ENCODE measurements at regions not wholly inside any gene's neighbourhood (a gene's known extent, or its start where the extent isn't known, plus 50 kb on each side); places are given as distances from the start of the nearest gene placed in this dataset.

GRCh38 chr3:18098960-18099587 is 326.1 kb downstream of the SATB1 start:
- TF ChIP-seq POLR2A (IDR thresholded peaks at IDR 0.05) (no peak), EP300 (IDR thresholded peaks at IDR 0.05; ENCODE audit: low read depth) (no peak), CTCF (IDR thresholded peaks at IDR 0.05) (no peak), POLR2AphosphoS5 (IDR thresholded peaks at IDR 0.05) (no peak)
- in situ Hi-C loops (cut with MboI; ENCODE audit: low pct_ligation_motif_present in 1 of 4, low pct_unique_long_range_greater_than_20kb in 1 of 4, low sequenced_read_pairs in 3 of 4) (no loop called here), intact Hi-C loops (cut with DNase I; ENCODE audit: low total_unique reads) (no loop called here)
- Histone ChIP-seq H3K36me3 (no peaks in the 10 kb centered on the region), H3K9me3 (no peaks in the 10 kb centered on the region), H3K4me3 (no peak overlapping the region), H3K27ac (no peak overlapping the region), H3K4me1 (no peaks in the 10 kb centered on the region), H3K27me3 (no peaks in the 10 kb centered on the region)
- no peak for DNase-seq
- WGBS, 2 donors (ENCODE audit: low coverage in 1 of 2), result 77 to 90% methylated on average over 2 to 6 of the region's 6 CpGs

- in situ Hi-C loops (cut with MboI; ENCODE audit: low pct_ligation_motif_present in 1 of 4, low pct_unique_long_range_greater_than_20kb in 1 of 4, low sequenced_read_pairs in 3 of 4) (no loop called here), intact Hi-C loops (cut with DNase I; ENCODE audit: low total_unique reads) (no loop called here)
- DNase-seq, result no peak
- no peak overlapping the region for H3K4me3 ChIP-seq
- no peak overlapping the region for H3K27ac ChIP-seq
- TF ChIP-seq POLR2AphosphoS5 (IDR thresholded peaks at IDR 0.05), result no peak
- TF ChIP-seq EP300 (IDR thresholded peaks at IDR 0.05; ENCODE audit: low read depth), result no peak
- TF ChIP-seq CTCF (IDR thresholded peaks at IDR 0.05), result no peak
- no peak for TF ChIP-seq POLR2A (IDR thresholded peaks at IDR 0.05)
- H3K4me1 ChIP-seq, result no peaks in the 10 kb centered on the region
- no peaks in the 10 kb centered on the region for H3K9me3 ChIP-seq
- WGBS, 2 donors (ENCODE audit: low coverage in 1 of 2), result 75 to 90% methylated on average over 3 of the region's 3 CpGs
- no peaks in the 10 kb centered on the region for H3K36me3 ChIP-seq
- H3K27me3 ChIP-seq, result no peaks in the 10 kb centered on the region
Measured at GRCh38 chr3:18097989-18098388, 327.1 kb downstream of the SATB1 start.

GRCh38 chr3:18097473-18097872 is 327.7 kb downstream of the SATB1 start:
- intact Hi-C loops (cut with DNase I; ENCODE audit: low total_unique reads), result no loop called here
- Histone ChIP-seq H3K9me3 (no peaks in the 10 kb centered on the region), H3K36me3 (no peaks in the 10 kb centered on the region), H3K4me3 (no peak overlapping the region), H3K27ac (no peak overlapping the region), H3K27me3 (no peaks in the 10 kb centered on the region), H3K4me1 (no peaks in the 10 kb centered on the region)
- 78 to 83% methylated on average over 2 to 3 of the region's 3 CpGs for WGBS, 2 donors (ENCODE audit: low coverage in 1 of 2)
- in situ Hi-C loops (cut with MboI; ENCODE audit: low pct_ligation_motif_present in 1 of 4, low pct_unique_long_range_greater_than_20kb in 1 of 4, low sequenced_read_pairs in 3 of 4), result no loop called here
- no peak for TF ChIP-seq POLR2AphosphoS5 (IDR thresholded peaks at IDR 0.05)
- TF ChIP-seq EP300 (IDR thresholded peaks at IDR 0.05; ENCODE audit: low read depth), result no peak
- no peak for TF ChIP-seq CTCF (IDR thresholded peaks at IDR 0.05)
- no peak for TF ChIP-seq POLR2A (IDR thresholded peaks at IDR 0.05)
- DNase-seq, result no peak

GRCh38 chr3:18092726-18093125 is 332.4 kb downstream of the SATB1 start:
- DNase-seq, result no peak

More at GRCh38 chr3:18092726-18093125, 332.4 kb downstream of the SATB1 start:
- 65 to 73% methylated on average over 3 to 5 of the region's 5 CpGs for WGBS, 2 donors (ENCODE audit: low coverage in 1 of 2)
- Histone ChIP-seq H3K9me3 (no peaks in the 10 kb centered on the region), H3K27ac (no peak overlapping the region), H3K4me3 (no peak overlapping the region), H3K27me3 (no peaks in the 10 kb centered on the region), H3K36me3 (no peaks in the 10 kb centered on the region), H3K4me1 (no peaks in the 10 kb centered on the region)
- intact Hi-C loops (cut with DNase I; ENCODE audit: low total_unique reads) (no loop called here), in situ Hi-C loops (cut with MboI; ENCODE audit: low pct_ligation_motif_present in 1 of 4, low pct_unique_long_range_greater_than_20kb in 1 of 4, low sequenced_read_pairs in 3 of 4) (no loop called here)
- TF ChIP-seq POLR2A (IDR thresholded peaks at IDR 0.05) (no peak), EP300 (IDR thresholded peaks at IDR 0.05; ENCODE audit: low read depth) (no peak), POLR2AphosphoS5 (IDR thresholded peaks at IDR 0.05) (no peak), CTCF (IDR thresholded peaks at IDR 0.05) (no peak)
